Panc1 (cell line): ENCODE measurements at regions not wholly inside any gene's neighbourhood (a gene's known extent, or its start where the extent isn't known, plus 50 kb on each side); places are given as distances from the start of the nearest gene placed in this dataset.

Experiments used
- ATAC-seq: fragments of 200-7000 bp; cut with Tn5 transposase; 2 replicates; pipeline ENCODE4 v1.9.1; 2020; ENCODE audit warnings: mild to moderate bottlenecking, moderate library complexity
- BruUV-seq: library from RNA; stranded (reverse); fragments of 400-500 nt; replicated peaks from 2 replicates; lab custom pipeline; 2021; lab: Mats Ljungman, UMichigan
- CTCF ChIA-PET: fragments of 300-600 bp; sonication (Branson Sonifier 250); formaldehyde crosslinking; loops from one replicate; lab custom pipeline; 2022; ENCODE audit warnings: antibody characterized with exemption; lab: Charles Lee
- POLR2A ChIA-PET: fragments of 300-600 bp; sonication (Branson Sonifier 250); formaldehyde crosslinking; loops from one replicate; lab custom pipeline; 2022; ENCODE audit warnings: antibody characterized with exemption; lab: Charles Lee
- DNase-seq: peaks from one replicate; pipeline ENCODE4 v3.0.0-alpha.2; 2010; ENCODE audit warnings: low read depth, low spot score
- H3K27ac ChIP-seq: 2 replicates; pipeline ENCODE4 v1.5.1; 2011; ENCODE audit warnings: mild to moderate bottlenecking, low read length, inconsistent platforms
- H3K27me3 ChIP-seq: fragments of 200-500 bp; sonication (Bioruptor generic); 2 replicates; pipeline ENCODE4 v1.6.0; 2014; ENCODE audit warnings: low read length, inconsistent platforms; ENCODE audit not compliant: control insufficient read depth, insufficient read depth
- H3K36me3 ChIP-seq: fragments of 200-500 bp; sonication (Bioruptor generic); 2 replicates; pipeline ENCODE4 v1.5.1; 2014; ENCODE audit warnings: inconsistent platforms, mild to moderate bottlenecking, low read length, moderate library complexity; ENCODE audit not compliant: control insufficient read depth, insufficient read depth
- H3K4me1 ChIP-seq: 2 replicates; pipeline ENCODE4 v1.5.1; 2011; ENCODE audit warnings: inconsistent platforms, mild to moderate bottlenecking, low read length, moderate library complexity; ENCODE audit not compliant: control insufficient read depth, insufficient read depth
- H3K4me3 ChIP-seq, 2 experiments: 2 replicates each; pipeline ENCODE4 v1.5.1; 2011 to 2012; ENCODE audit warnings: low read depth in 2 of 2, low read length in 2 of 2, mild to moderate bottlenecking in 2 of 2, inconsistent platforms in 1 of 2, moderate library complexity in 1 of 2
- H3K9me3 ChIP-seq: fragments of 200-500 bp; sonication (Bioruptor generic); 2 replicates; pipeline ENCODE4 v1.5.1; 2014; ENCODE audit warnings: low read depth, mild to moderate bottlenecking, inconsistent platforms, low read length, moderate library complexity; ENCODE audit not compliant: control insufficient read depth, insufficient read depth
- CTCF ChIP-seq: fragments of 450-650 bp; IDR thresholded peaks from 2 replicates; pipeline ENCODE4 v1.5.1; 2017; ENCODE audit warnings: mild to moderate bottlenecking
- POLR2AphosphoS5 ChIP-seq: IDR thresholded peaks from 2 replicates; pipeline ENCODE4 v1.6.1; 2012; ENCODE audit warnings: mild to moderate bottlenecking, low read depth, low read length, moderate library complexity
- REST ChIP-seq, 2 experiments: IDR thresholded peaks; 2 replicates each; pipeline ENCODE4 v1.6.1; 2011 to 2012; ENCODE audit warnings: low read depth in 2 of 2, control low read depth in 1 of 2, low read length in 1 of 2, mild to moderate bottlenecking in 1 of 2, moderate library complexity in 1 of 2; ENCODE audit not compliant: insufficient read depth in 1 of 2
- SIN3A ChIP-seq: IDR thresholded peaks from 2 replicates; pipeline ENCODE4 v1.6.1; 2012; ENCODE audit warnings: low read depth, mild to moderate bottlenecking, low read length, moderate library complexity, borderline replicate concordance; ENCODE audit not compliant: insufficient read depth
- TCF7L2 ChIP-seq: IDR thresholded peaks from 2 replicates; pipeline ENCODE4 v1.6.1; 2011; ENCODE audit warnings: mild to moderate bottlenecking, low read depth, low read length, inconsistent platforms
- in situ Hi-C: cut with HindIII; loops from 2 replicates; pipeline ENCODE4 v1.10.0; 2016; ENCODE audit warnings: low sequenced_read_pairs, low pct_unique_long_range_greater_than_20kb
- intact Hi-C: fragments of 100-400 bp; cut with micrococcal nuclease; formaldehyde crosslinking; loops from one replicate; pipeline ENCODE4 v1.10.0; 2022; ENCODE audit not compliant: unreplicated experiment

- Histone ChIP-seq H3K27me3 (no peaks in the 10 kb centered on the region), H3K9me3 (no peaks in the 10 kb centered on the region), H3K4me1 (no peaks in the 10 kb centered on the region), H3K27ac (no peak overlapping the region), H3K4me3 (no peak overlapping the region), H3K36me3 (no peaks in the 10 kb centered on the region)
- ChIA-PET POLR2A (no interaction called here), CTCF (no interaction called here)
- no TSS peak for BruUV-seq
- no peak for ATAC-seq
- in situ Hi-C loops (no loop called here), intact Hi-C loops (no loop called here)
- TF ChIP-seq TCF7L2 (no peak), CTCF (no peak), POLR2AphosphoS5 (no peak), REST (IDR thresholded peaks at IDR 0.05; ENCODE audit: insufficient read depth in 1 of 2, low read depth in 2 of 2, low read length in 1 of 2) (no peak), SIN3A (no peak)
- DNase-seq = no peak
Measured at GRCh38 chr4:173661001-173661400, 131.0 kb upstream of the HAND2 start.

GRCh38 chr4:173656898-173657297 is 126.9 kb upstream of the HAND2 start:
- DNase-seq = no peak
- no TSS peak for BruUV-seq
- no peaks in the 10 kb centered on the region for H3K4me1 ChIP-seq
- H3K27ac ChIP-seq = no peak overlapping the region
- H3K4me3 ChIP-seq = no peak overlapping the region
- ChIA-PET POLR2A (no interaction called here), CTCF (no interaction called here)
- no peaks in the 10 kb centered on the region for H3K9me3 ChIP-seq
- no peak for ATAC-seq
- H3K27me3 ChIP-seq = no peaks in the 10 kb centered on the region
- in situ Hi-C loops (no loop called here), intact Hi-C loops (no loop called here)
- H3K36me3 ChIP-seq = no peaks in the 10 kb centered on the region
- TF ChIP-seq REST (IDR thresholded peaks at IDR 0.05; ENCODE audit: insufficient read depth in 1 of 2, low read depth in 2 of 2, low read length in 1 of 2) (no peak), POLR2AphosphoS5 (no peak), TCF7L2 (no peak), CTCF (no peak), SIN3A (no peak)
